Nephron progenitor cell (in vitro differentiated cells): ENCODE measurements at regions not wholly inside any gene's neighbourhood (a gene's known extent, or its start where the extent isn't known, plus 50 kb on each side); places are given as distances from the start of the nearest gene placed in this dataset.

Experiments used
- DNase-seq: peaks from one replicate; pipeline ENCODE4 v3.0.0; 2021
- H3K27ac Mint-ChIP-seq: 2 replicates; pipeline ENCODE4 v1.8.0; 2021; ENCODE audit warnings: mild to moderate bottlenecking, moderate library complexity, mixed read lengths
- H3K27me3 Mint-ChIP-seq: 2 replicates; pipeline ENCODE4 v1.8.0; 2021; ENCODE audit warnings: mild to moderate bottlenecking, low read depth, mixed read lengths; ENCODE audit not compliant: poor library complexity
- H3K36me3 Mint-ChIP-seq: 2 replicates; pipeline ENCODE4 v1.8.0; 2021; ENCODE audit warnings: low read depth, mixed read lengths
- H3K4me1 Mint-ChIP-seq: 2 replicates; pipeline ENCODE4 v1.8.0; 2021; ENCODE audit warnings: mixed read lengths
- H3K4me3 Mint-ChIP-seq: 2 replicates; pipeline ENCODE4 v1.8.0; 2021; ENCODE audit warnings: mild to moderate bottlenecking, moderate library complexity, mixed read lengths
- H3K9me3 Mint-ChIP-seq: 2 replicates; pipeline ENCODE4 v1.8.0; 2021; ENCODE audit warnings: mild to moderate bottlenecking, moderate library complexity, mixed read lengths
- TF ChIP-seq, protein P1 (sequence below): fragments of 200-600 bp; sonication (generic); IDR thresholded peaks from 2 replicates; pipeline ENCODE4 v1.5.0; 2021; ENCODE audit warnings: antibody characterized with exemption

DNA sequence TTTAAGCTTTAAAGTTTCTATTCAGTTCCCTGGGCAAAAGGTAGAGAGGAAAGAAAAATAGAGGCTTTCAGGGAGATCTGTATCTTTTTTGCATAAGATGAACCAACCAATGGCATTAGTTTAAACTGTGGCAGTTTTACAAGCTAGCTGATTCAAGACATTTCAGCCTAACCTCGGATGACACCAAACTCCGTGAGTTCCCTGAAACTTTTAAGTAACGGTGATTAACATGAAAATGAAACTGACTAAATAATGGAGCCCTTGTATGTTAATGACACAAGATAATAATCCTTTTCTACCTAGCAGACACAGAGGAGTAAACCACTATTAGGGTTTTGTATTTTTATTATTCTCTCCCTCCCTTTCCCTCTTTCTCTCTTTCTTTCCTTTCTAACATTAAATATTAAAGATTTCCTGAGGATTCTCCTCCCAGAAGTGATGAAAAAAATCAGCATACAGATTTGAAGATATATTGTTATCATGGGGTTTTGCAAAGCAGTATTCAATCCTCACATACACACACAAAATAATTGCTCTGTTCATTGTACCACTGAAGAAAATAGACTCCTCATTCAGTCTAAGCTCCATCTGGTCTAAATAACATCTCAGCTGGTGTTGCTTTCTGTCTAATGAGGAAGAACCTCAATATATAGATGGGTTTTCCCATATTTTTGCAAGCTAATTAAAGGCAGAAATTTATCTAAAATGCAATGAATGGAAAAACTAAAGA is 483.8 kb downstream of the NOVA1 start:
- H3K4me3 Mint-ChIP-seq = no peak overlapping the region
- H3K9me3 Mint-ChIP-seq = peaks cover 4% of the 10 kb centered on the region
- H3K27ac Mint-ChIP-seq = no peak overlapping the region
- H3K4me1 Mint-ChIP-seq = peaks cover 5% of the 10 kb centered on the region
- H3K27me3 Mint-ChIP-seq = no peaks in the 10 kb centered on the region
- no peak for DNase-seq
- TF ChIP-seq, protein P1, sequence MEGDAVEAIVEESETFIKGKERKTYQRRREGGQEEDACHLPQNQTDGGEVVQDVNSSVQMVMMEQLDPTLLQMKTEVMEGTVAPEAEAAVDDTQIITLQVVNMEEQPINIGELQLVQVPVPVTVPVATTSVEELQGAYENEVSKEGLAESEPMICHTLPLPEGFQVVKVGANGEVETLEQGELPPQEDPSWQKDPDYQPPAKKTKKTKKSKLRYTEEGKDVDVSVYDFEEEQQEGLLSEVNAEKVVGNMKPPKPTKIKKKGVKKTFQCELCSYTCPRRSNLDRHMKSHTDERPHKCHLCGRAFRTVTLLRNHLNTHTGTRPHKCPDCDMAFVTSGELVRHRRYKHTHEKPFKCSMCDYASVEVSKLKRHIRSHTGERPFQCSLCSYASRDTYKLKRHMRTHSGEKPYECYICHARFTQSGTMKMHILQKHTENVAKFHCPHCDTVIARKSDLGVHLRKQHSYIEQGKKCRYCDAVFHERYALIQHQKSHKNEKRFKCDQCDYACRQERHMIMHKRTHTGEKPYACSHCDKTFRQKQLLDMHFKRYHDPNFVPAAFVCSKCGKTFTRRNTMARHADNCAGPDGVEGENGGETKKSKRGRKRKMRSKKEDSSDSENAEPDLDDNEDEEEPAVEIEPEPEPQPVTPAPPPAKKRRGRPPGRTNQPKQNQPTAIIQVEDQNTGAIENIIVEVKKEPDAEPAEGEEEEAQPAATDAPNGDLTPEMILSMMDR = no peak
- H3K36me3 Mint-ChIP-seq = no peaks in the 10 kb centered on the region

DNA sequence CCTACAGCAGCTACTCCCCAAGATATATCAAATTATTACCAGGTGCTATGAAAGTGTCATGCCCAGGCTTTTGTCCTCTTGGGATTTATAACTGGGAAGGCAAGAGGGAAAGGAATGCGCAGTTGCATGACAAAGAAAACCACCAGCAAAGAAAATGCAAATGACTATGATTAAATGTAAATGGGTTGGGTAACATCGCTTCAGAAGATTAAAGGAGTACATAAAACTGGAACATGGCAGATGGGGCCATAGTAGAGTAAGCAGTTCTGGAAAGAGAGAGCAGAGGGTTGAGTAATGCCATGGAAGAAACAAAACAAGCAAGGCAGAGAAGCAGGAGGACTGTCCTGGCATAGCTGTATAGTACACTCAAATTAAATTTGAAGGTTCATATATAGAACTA is 493.1 kb downstream of the NOVA1 start:
- no peak overlapping the region for H3K27ac Mint-ChIP-seq
- peaks cover 32% of the 10 kb centered on the region for H3K9me3 Mint-ChIP-seq
- H3K36me3 Mint-ChIP-seq = no peaks in the 10 kb centered on the region
- TF ChIP-seq, protein P1 = no peak
- H3K4me1 Mint-ChIP-seq = no peaks in the 10 kb centered on the region
- DNase-seq = no peak
- H3K27me3 Mint-ChIP-seq = peaks cover 2% of the 10 kb centered on the region
- no peak overlapping the region for H3K4me3 Mint-ChIP-seq

DNA sequence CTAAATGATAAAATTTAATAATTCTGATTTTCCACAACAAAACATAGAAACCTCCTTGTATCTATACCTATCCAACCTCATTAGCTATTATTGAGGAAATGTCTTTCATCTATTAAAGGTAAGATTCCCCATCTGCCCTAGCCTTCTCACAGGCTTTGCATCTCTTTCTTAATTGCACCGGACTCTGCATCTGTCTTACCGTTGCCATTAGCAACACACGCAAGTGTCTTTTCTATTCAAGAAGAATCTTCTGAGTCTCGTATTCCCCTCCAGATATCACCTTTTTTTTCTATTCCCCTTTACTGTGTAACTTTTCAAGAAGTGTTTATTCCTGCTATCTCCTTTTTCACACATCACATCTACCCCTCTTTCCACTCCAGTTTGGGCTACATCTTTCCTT is 500.0 kb downstream of the NOVA1 start:
- TF ChIP-seq, protein P1 = no peak
- no peaks in the 10 kb centered on the region for H3K9me3 Mint-ChIP-seq
- no peak for DNase-seq
- no peak overlapping the region for H3K27ac Mint-ChIP-seq
- no peak overlapping the region for H3K4me3 Mint-ChIP-seq
- H3K4me1 Mint-ChIP-seq = no peaks in the 10 kb centered on the region
- H3K36me3 Mint-ChIP-seq = no peaks in the 10 kb centered on the region
- H3K27me3 Mint-ChIP-seq = peaks cover 3% of the 10 kb centered on the region

DNA sequence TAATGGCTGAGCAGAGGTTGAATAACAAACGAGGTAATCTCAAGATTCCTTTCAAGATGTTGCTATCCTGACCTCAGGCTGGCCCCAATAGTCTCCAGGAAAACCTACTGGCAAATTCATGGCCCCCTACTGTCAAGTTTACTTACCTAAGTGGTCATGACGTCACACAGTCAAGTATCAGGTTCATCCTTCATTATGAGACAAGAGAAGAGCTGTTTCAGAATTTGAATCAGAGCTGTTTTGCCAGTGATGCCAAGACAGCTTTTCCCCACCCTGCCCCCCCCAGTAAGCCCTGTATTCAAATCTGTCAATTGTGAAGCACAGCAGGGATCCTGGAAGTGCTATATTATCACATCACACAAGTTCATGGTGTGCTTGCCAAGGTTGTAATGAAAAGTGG is 509.6 kb downstream of the NOVA1 start:
- no peaks in the 10 kb centered on the region for H3K36me3 Mint-ChIP-seq
- TF ChIP-seq, protein P1 = no peak
- H3K4me1 Mint-ChIP-seq = no peaks in the 10 kb centered on the region
- H3K27me3 Mint-ChIP-seq = no peaks in the 10 kb centered on the region
- H3K9me3 Mint-ChIP-seq = no peaks in the 10 kb centered on the region
- no peak for DNase-seq
- no peak overlapping the region for H3K4me3 Mint-ChIP-seq
- H3K27ac Mint-ChIP-seq = no peak overlapping the region

DNA sequence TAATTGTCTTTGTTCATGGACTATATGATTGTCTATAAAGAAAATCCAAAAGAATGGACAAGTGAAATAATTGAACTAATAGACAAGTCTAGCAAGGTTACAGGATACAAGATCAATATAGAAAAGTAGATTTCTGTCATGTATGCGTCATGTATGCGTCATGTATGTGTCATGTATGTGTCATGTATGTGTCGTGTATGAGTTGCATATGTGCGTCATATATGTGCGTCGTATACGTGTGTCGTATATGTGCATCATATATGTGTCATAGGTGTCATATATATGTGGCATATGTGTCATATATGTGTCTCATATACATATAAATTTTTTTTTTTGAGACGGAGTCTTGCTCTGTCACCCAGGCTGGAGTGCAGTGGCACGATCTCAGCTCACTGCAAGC is 516.8 kb downstream of the NOVA1 start:
- TF ChIP-seq, protein P1 = no peak
- DNase-seq = no peak
- H3K4me1 Mint-ChIP-seq = peaks cover 11% of the 10 kb centered on the region
- H3K9me3 Mint-ChIP-seq = no peaks in the 10 kb centered on the region
- no peaks in the 10 kb centered on the region for H3K27me3 Mint-ChIP-seq
- H3K36me3 Mint-ChIP-seq = no peaks in the 10 kb centered on the region
- no peak overlapping the region for H3K27ac Mint-ChIP-seq
- H3K4me3 Mint-ChIP-seq = no peak overlapping the region

DNA sequence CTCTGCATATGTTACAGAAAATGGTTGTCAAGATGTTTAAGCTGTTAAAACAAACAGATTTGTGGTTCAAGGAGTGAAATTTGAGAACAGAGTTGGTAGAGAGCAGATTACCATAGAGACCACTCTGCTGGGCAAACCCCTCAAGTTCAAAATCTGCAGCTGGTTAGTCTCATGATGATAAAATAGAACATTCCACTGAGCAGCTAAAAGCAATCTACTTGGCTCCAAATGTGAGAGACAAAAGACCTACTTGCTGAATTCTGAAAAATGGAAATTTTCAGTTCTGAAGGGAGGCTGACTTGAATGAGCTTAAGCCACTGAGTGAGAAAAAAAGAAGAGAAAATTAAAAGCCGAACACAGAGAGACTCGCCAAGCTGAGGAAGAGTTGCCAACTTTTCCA is 519.3 kb downstream of the NOVA1 start:
- Mint-ChIP-seq H3K27me3 (no peaks in the 10 kb centered on the region), H3K9me3 (no peaks in the 10 kb centered on the region), H3K4me3 (no peak overlapping the region), H3K27ac (no peak overlapping the region), H3K36me3 (no peaks in the 10 kb centered on the region), H3K4me1 (peaks cover 11% of the 10 kb centered on the region)
- TF ChIP-seq, protein P1 = no peak
- DNase-seq = no peak
